SK-N-SH (cell line): ENCODE measurements at regions not wholly inside any gene's neighbourhood (a gene's known extent, or its start where the extent isn't known, plus 50 kb on each side); places are given as distances from the start of the nearest gene placed in this dataset.

Source experiments
- CTCF ChIA-PET: fragments of 300-600, 350-600 bp; formaldehyde crosslinking; extraction: SDS; loops from one replicate; lab custom pipeline; 2021; lab: Yijun Ruan, JAX
- POLR2A ChIA-PET: fragments of 350-600 bp; sonication (Branson Sonifier 250); formaldehyde crosslinking; extraction: SDS; loops from one replicate; lab custom pipeline; 2020; ENCODE audit warnings: antibody characterized with exemption, inconsistent platforms; lab: Yijun Ruan, JAX
- DNase-seq: peaks from one replicate; pipeline ENCODE4 v3.0.0; 2012
- H2AFZ ChIP-seq: fragments of 200-600 bp; sonication (generic); 2 replicates; pipeline ENCODE4 v1.8.1; 2016; ENCODE audit warnings: antibody characterized with exemption, mild to moderate bottlenecking, low read depth
- H3F3A ChIP-seq: fragments of 200-600 bp; sonication (generic); replicated peaks from 2 replicates; pipeline ENCODE3; 2016; ENCODE audit warnings: antibody characterized with exemption, mild to moderate bottlenecking; ENCODE audit not compliant: insufficient read depth
- H3K27ac ChIP-seq, 2 experiments: fragments of 200-500 bp in 1 of 2; fragments of 200-600 bp in 1 of 2; sonication (Bioruptor generic) in 1 of 2; sonication (generic), shearing (Covaris generic) in 1 of 2; 2 replicates each; pipeline versions ENCODE4 v1.5.1 to v1.6.1; 2014 to 2016; ENCODE audit warnings: low read depth in 2 of 2, inconsistent platforms in 1 of 2, low read length in 1 of 2, mild to moderate bottlenecking in 1 of 2, mixed read lengths in 1 of 2
- H3K27me3 ChIP-seq: fragments of 200-600 bp; sonication (generic), shearing (Covaris generic); 2 replicates; pipeline ENCODE4 v1.6.1; 2016; ENCODE audit warnings: mixed run types; ENCODE audit not compliant: insufficient read depth
- H3K36me3 ChIP-seq, 2 experiments: fragments of 200-500 bp in 1 of 2; fragments of 200-600 bp in 1 of 2; sonication (Bioruptor generic) in 1 of 2; sonication (generic) in 1 of 2; replicated peaks in 1 of 2; 2 replicates each; pipeline versions ENCODE3 to v1.5.1; 2014 to 2016; ENCODE audit warnings: low read length in 1 of 2, mild to moderate bottlenecking in 1 of 2; ENCODE audit not compliant: insufficient read depth in 2 of 2, control insufficient read depth in 1 of 2
- H3K4me1 ChIP-seq, 2 experiments: fragments of 200-500 bp in 1 of 2; fragments of 200-600 bp in 1 of 2; sonication (Bioruptor generic) in 1 of 2; sonication (generic), shearing (Covaris generic) in 1 of 2; 2 replicates each; pipeline versions ENCODE4 v1.5.1 to v1.6.1; 2014 to 2016; ENCODE audit warnings: low read depth in 1 of 2, low read length in 1 of 2, mixed run types in 1 of 2; ENCODE audit not compliant: insufficient read depth in 2 of 2, control insufficient read depth in 1 of 2
- H3K4me2 ChIP-seq: fragments of 200-600 bp; sonication (generic), shearing (Covaris generic); 2 replicates; pipeline ENCODE4 v1.6.1; 2017; ENCODE audit warnings: mixed run types
- H3K4me3 ChIP-seq, 2 experiments: fragments of 200-500 bp in 1 of 2; fragments of 200-600 bp in 1 of 2; sonication (Bioruptor generic) in 1 of 2; sonication (generic), shearing (Covaris generic) in 1 of 2; 2 replicates each; pipeline versions ENCODE4 v1.5.1 to v1.8.1; 2014 to 2016; ENCODE audit warnings: low read depth in 2 of 2, inconsistent platforms in 1 of 2, low read length in 1 of 2, mild to moderate bottlenecking in 1 of 2, mixed read lengths in 1 of 2, moderate library complexity in 1 of 2
- H3K79me2 ChIP-seq: fragments of 200-600 bp; sonication (generic); 2 replicates; pipeline ENCODE4 v1.8.1; 2017; ENCODE audit warnings: mild to moderate bottlenecking; ENCODE audit not compliant: insufficient read depth
- H3K9ac ChIP-seq: fragments of 200-600 bp; sonication (generic); 2 replicates; pipeline ENCODE4 v1.6.1; 2017; ENCODE audit warnings: mixed run types
- H3K9me2 ChIP-seq: fragments of 200-600 bp; sonication (generic); 2 replicates; pipeline ENCODE4 v1.6.1; 2017; ENCODE audit warnings: mixed run types
- H3K9me3 ChIP-seq: fragments of 200-600 bp; sonication (generic); 2 replicates; pipeline ENCODE4 v1.6.1; 2017; ENCODE audit warnings: mixed run types, mild to moderate bottlenecking, moderate library complexity
- H4K20me1 ChIP-seq: fragments of 200-600 bp; sonication (generic); 2 replicates; pipeline ENCODE4 v1.6.1; 2017; ENCODE audit warnings: mild to moderate bottlenecking, mixed run types; ENCODE audit not compliant: insufficient read depth
- ELF1 ChIP-seq: IDR thresholded peaks from 2 replicates; pipeline ENCODE4 v1.4.0; 2012
- FOSL2 ChIP-seq: IDR thresholded peaks from 2 replicates; pipeline ENCODE4 v1.4.0; 2012; ENCODE audit warnings: low read depth, mild to moderate bottlenecking, moderate library complexity, borderline replicate concordance
- GABPA ChIP-seq: IDR thresholded peaks from 2 replicates; pipeline ENCODE4 v1.4.0; 2012; ENCODE audit warnings: low read depth, mild to moderate bottlenecking
- GATA2 ChIP-seq: sonication (generic); formaldehyde crosslinking; IDR thresholded peaks from 2 replicates; pipeline ENCODE4 v1.5.0; 2020; ENCODE audit warnings: mild to moderate bottlenecking, missing genetic modification reagents
- MXI1 ChIP-seq: IDR thresholded peaks from 2 replicates; pipeline ENCODE4 v1.6.1; 2012; ENCODE audit warnings: mild to moderate bottlenecking, low read depth, low read length, improper control_type of control experiment
- POLR2AphosphoS5 ChIP-seq: IDR thresholded peaks from 2 replicates; pipeline ENCODE4 v1.6.1; 2012; ENCODE audit warnings: low read depth, low read length
- RAD21 ChIP-seq: IDR thresholded peaks from 2 replicates; pipeline ENCODE4 v1.6.1; 2012; ENCODE audit warnings: mild to moderate bottlenecking, low read length
- RXRA ChIP-seq: IDR thresholded peaks from 2 replicates; pipeline ENCODE4 v1.4.0; 2012; ENCODE audit warnings: low read depth, mild to moderate bottlenecking, borderline replicate concordance
- SIN3A ChIP-seq: IDR thresholded peaks from 2 replicates; pipeline ENCODE4 v1.6.1; 2012; ENCODE audit warnings: low read depth, mild to moderate bottlenecking, low read length, moderate library complexity, borderline replicate concordance
- SMC3 ChIP-seq: IDR thresholded peaks from 2 replicates; pipeline ENCODE4 v1.6.1; 2012; ENCODE audit warnings: low read depth, low read length, improper control_type of control experiment
- TAF1 ChIP-seq: IDR thresholded peaks from 2 replicates; pipeline ENCODE4 v1.6.1; 2012; ENCODE audit warnings: low read depth, mild to moderate bottlenecking, low read length, moderate library complexity, borderline replicate concordance
- TCF12 ChIP-seq: IDR thresholded peaks from 2 replicates; pipeline ENCODE4 v1.4.0; 2012
- YY1 ChIP-seq: IDR thresholded peaks from 2 replicates; pipeline ENCODE4 v1.4.0; 2012; ENCODE audit warnings: low read depth, mild to moderate bottlenecking
- WGBS: methylation state at CpG from one replicate; pipeline ENCODE4 v1.1.6; 2017; ENCODE audit warnings: low lambda C conversion rate; 5-methylcytosine and 5-hydroxymethylcytosine counted together
- TF ChIP-seq, protein P1 (sequence below): IDR thresholded peaks from 2 replicates; pipeline ENCODE4; 2012
- TF ChIP-seq, protein P2 (sequence below): IDR thresholded peaks from 2 replicates; pipeline ENCODE4 v1.6.1; 2012; ENCODE audit warnings: mild to moderate bottlenecking, low read depth, low read length, moderate library complexity
- TF ChIP-seq, protein P3 (sequence below): IDR thresholded peaks from 2 replicates; pipeline ENCODE4 v1.4.0; 2012; ENCODE audit warnings: low read depth, borderline replicate concordance
- TF ChIP-seq, protein P4 (sequence below): fragments of 150-350 bp; IDR thresholded peaks from 2 replicates; pipeline ENCODE4 v1.6.1; 2016; ENCODE audit warnings: mild to moderate bottlenecking, low read depth, low read length
- TF ChIP-seq, protein P5 (sequence below): fragments of 150-350 bp; IDR thresholded peaks from 2 replicates; pipeline ENCODE4 v1.6.1; 2017; ENCODE audit warnings: antibody characterized with exemption, low read length, low read depth, borderline replicate concordance

DNA sequence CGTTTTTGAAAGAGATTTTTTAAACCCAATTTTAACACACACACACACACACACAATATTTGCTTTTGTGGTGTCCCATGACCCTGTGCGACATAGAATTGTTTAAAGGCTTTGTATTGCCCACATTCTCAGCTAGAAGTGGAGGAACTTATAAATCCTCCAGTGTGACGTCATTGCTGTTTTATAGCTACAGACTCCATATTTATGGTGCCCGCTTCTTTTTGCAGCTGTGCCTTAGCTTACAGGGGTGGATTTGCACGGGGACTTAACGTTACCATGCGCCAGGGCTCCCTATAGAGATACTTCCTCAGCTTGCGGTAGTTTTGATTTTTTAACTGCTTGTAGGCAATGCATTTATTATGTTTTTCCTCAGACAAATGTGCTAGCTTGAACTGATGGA, 101.9 kb upstream of the SMIM21 start (continued):
- TF ChIP-seq, protein P1, sequence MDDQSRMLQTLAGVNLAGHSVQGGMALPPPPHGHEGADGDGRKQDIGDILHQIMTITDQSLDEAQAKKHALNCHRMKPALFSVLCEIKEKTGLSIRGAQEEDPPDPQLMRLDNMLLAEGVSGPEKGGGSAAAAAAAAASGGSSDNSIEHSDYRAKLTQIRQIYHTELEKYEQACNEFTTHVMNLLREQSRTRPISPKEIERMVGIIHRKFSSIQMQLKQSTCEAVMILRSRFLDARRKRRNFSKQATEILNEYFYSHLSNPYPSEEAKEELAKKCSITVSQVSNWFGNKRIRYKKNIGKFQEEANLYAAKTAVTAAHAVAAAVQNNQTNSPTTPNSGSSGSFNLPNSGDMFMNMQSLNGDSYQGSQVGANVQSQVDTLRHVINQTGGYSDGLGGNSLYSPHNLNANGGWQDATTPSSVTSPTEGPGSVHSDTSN, result no peak

DNA sequence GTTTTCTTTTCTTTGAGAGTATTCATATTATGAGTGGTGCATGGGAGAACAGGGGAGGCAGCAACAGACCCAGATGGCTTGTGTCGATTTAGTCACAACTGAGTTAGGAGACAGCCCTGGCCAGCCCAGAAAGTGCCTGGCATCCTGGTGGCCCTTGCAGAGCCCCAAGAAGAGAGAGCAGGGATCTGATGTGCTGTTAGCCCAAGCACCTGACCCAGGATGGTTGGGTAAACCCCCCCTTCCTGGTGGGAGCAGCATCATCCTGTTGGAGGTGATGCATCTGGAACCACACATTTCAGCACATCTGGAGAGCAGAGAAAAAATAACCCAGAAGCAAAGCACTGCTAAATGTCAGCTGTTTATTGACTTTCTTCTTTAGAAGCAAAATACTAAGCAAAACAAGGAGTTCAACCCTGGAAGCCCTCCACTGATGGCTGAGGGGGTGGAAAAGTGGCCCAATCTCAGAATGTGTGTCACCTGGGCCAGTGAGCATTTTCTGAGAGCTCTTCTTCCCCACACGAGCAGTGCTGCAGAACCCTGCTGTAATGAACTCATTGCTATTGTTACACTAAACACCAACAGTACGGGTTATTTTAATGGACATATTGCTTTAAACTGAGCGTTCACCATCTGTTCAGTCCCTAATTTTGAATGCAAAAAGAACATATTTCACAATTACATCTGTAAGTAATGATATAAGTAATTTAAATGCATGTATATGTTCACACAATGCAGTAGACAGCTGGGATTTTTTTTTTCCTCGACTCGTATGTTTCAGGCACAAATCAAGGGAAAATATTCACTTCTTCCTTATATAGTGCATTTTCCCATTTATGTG, 100.6 kb upstream of the SMIM21 start:
- DNase-seq, result no peak
- H3K27ac ChIP-seq, result no peak overlapping the region
- POLR2A ChIA-PET, result no interaction called here
- H4K20me1 ChIP-seq, result no peaks in the 10 kb centered on the region
- no peaks in the 10 kb centered on the region; a peak in 1 of 4 replicates for H3K4me1 ChIP-seq
- CTCF ChIA-PET, result interaction anchor here (0.8 kb wide), 1 partner anchor 12 kb away, joined by 3 read pairs; no protein-coding TSS in a partner anchor
- no peak overlapping the region for H3K4me2 ChIP-seq
- no peaks in the 10 kb centered on the region for H3K79me2 ChIP-seq
- H3K27me3 ChIP-seq, result no peaks in the 10 kb centered on the region
- no peaks in the 10 kb centered on the region for H3K9me2 ChIP-seq
- no peak overlapping the region for H2AFZ ChIP-seq
- no peaks in the 10 kb centered on the region for H3K36me3 ChIP-seq
- H3F3A ChIP-seq, result no peaks in the 10 kb centered on the region
- H3K9me3 ChIP-seq, result no peaks in the 10 kb centered on the region
- H3K9ac ChIP-seq, result no peak overlapping the region
- no peak for TF ChIP-seq GABPA
- no peak for TF ChIP-seq RXRA
- no peak for TF ChIP-seq SMC3
- TF ChIP-seq MXI1, result no peak
- no peak for TF ChIP-seq TCF12
- no peak for TF ChIP-seq ELF1
- TF ChIP-seq TAF1, result no peak
- TF ChIP-seq, protein P2, sequence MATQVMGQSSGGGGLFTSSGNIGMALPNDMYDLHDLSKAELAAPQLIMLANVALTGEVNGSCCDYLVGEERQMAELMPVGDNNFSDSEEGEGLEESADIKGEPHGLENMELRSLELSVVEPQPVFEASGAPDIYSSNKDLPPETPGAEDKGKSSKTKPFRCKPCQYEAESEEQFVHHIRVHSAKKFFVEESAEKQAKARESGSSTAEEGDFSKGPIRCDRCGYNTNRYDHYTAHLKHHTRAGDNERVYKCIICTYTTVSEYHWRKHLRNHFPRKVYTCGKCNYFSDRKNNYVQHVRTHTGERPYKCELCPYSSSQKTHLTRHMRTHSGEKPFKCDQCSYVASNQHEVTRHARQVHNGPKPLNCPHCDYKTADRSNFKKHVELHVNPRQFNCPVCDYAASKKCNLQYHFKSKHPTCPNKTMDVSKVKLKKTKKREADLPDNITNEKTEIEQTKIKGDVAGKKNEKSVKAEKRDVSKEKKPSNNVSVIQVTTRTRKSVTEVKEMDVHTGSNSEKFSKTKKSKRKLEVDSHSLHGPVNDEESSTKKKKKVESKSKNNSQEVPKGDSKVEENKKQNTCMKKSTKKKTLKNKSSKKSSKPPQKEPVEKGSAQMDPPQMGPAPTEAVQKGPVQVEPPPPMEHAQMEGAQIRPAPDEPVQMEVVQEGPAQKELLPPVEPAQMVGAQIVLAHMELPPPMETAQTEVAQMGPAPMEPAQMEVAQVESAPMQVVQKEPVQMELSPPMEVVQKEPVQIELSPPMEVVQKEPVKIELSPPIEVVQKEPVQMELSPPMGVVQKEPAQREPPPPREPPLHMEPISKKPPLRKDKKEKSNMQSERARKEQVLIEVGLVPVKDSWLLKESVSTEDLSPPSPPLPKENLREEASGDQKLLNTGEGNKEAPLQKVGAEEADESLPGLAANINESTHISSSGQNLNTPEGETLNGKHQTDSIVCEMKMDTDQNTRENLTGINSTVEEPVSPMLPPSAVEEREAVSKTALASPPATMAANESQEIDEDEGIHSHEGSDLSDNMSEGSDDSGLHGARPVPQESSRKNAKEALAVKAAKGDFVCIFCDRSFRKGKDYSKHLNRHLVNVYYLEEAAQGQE, result no peak
- TF ChIP-seq, protein P3, sequence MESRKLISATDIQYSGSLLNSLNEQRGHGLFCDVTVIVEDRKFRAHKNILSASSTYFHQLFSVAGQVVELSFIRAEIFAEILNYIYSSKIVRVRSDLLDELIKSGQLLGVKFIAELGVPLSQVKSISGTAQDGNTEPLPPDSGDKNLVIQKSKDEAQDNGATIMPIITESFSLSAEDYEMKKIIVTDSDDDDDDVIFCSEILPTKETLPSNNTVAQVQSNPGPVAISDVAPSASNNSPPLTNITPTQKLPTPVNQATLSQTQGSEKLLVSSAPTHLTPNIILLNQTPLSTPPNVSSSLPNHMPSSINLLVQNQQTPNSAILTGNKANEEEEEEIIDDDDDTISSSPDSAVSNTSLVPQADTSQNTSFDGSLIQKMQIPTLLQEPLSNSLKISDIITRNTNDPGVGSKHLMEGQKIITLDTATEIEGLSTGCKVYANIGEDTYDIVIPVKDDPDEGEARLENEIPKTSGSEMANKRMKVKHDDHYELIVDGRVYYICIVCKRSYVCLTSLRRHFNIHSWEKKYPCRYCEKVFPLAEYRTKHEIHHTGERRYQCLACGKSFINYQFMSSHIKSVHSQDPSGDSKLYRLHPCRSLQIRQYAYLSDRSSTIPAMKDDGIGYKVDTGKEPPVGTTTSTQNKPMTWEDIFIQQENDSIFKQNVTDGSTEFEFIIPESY, result no peak
- no peak for TF ChIP-seq FOSL2
- no peak for TF ChIP-seq YY1
- TF ChIP-seq POLR2AphosphoS5, result no peak
- no peak for TF ChIP-seq SIN3A
- TF ChIP-seq, protein P4, sequence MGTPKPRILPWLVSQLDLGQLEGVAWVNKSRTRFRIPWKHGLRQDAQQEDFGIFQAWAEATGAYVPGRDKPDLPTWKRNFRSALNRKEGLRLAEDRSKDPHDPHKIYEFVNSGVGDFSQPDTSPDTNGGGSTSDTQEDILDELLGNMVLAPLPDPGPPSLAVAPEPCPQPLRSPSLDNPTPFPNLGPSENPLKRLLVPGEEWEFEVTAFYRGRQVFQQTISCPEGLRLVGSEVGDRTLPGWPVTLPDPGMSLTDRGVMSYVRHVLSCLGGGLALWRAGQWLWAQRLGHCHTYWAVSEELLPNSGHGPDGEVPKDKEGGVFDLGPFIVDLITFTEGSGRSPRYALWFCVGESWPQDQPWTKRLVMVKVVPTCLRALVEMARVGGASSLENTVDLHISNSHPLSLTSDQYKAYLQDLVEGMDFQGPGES, result no peak
- no peak for TF ChIP-seq GATA2 (CRISPR knock-in tag)
- no peak for TF ChIP-seq RAD21
- TF ChIP-seq, protein P5, sequence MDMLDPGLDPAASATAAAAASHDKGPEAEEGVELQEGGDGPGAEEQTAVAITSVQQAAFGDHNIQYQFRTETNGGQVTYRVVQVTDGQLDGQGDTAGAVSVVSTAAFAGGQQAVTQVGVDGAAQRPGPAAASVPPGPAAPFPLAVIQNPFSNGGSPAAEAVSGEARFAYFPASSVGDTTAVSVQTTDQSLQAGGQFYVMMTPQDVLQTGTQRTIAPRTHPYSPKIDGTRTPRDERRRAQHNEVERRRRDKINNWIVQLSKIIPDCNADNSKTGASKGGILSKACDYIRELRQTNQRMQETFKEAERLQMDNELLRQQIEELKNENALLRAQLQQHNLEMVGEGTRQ, result no peak
- no peak overlapping the region for H3K4me3 ChIP-seq
- WGBS, result 43% methylated on average over 6 of the region's 6 CpGs
